ENCODE measurements at regions not wholly inside any gene's neighbourhood (a gene's known extent, or its start where the extent isn't known, plus 50 kb on each side); places are given as distances from the start of the nearest gene placed in this dataset.

GRCh38 chr1:229092377-229093237, 178.3 kb upstream of the RAB4A start:
- no peak for DNase-seq
- peak; percentile 42 for ATAC-seq (ENCODE audit: low read depth)
- TF ChIP-seq CTCF (IDR thresholded peaks at IDR 0.05), result no peak
- intact Hi-C loops (cut with micrococcal nuclease), result no loop called here
- Mint-ChIP-seq H3K27me3 (peaks cover 10% of the 10 kb centered on the region), H3K4me3 (no peak overlapping the region), H3K36me3 (ENCODE audit: low read depth) (no peaks in the 10 kb centered on the region), H3K9me3 (no peaks in the 10 kb centered on the region), H3K27ac (no peak overlapping the region), H3K4me1 (peaks cover 21% of the 10 kb centered on the region)
- ChIA-PET POLR2A (no interaction called here), CTCF (interaction anchor here (0.7 kb wide), 1 partner anchor 363 kb away, joined by 3 read pairs; no protein-coding TSS in a partner anchor)

GRCh38 chr1:229093238-229093540, 177.7 kb upstream of the RAB4A start:
- intact Hi-C loops (cut with micrococcal nuclease), result no loop called here
- Mint-ChIP-seq H3K4me1 (peaks cover 21% of the 10 kb centered on the region), H3K27ac (no peak overlapping the region), H3K9me3 (no peaks in the 10 kb centered on the region), H3K27me3 (peaks cover 10% of the 10 kb centered on the region), H3K36me3 (ENCODE audit: low read depth) (no peaks in the 10 kb centered on the region), H3K4me3 (no peak overlapping the region)
- ChIA-PET POLR2A (no interaction called here), CTCF (interaction anchor here (0.7 kb wide), 1 partner anchor 364 kb away, joined by 3 read pairs; no protein-coding TSS in a partner anchor)
- DNase-seq (no peak), ATAC-seq (ENCODE audit: low read depth) (no peak)
- TF ChIP-seq CTCF (IDR thresholded peaks at IDR 0.05), result no peak

- Mint-ChIP-seq H3K27ac (no peak overlapping the region), H3K9me3 (no peaks in the 10 kb centered on the region), H3K27me3 (peaks cover 7% of the 10 kb centered on the region), H3K4me3 (no peak overlapping the region), H3K36me3 (ENCODE audit: low read depth) (no peaks in the 10 kb centered on the region), H3K4me1 (peaks cover 21% of the 10 kb centered on the region)
- intact Hi-C loops (cut with micrococcal nuclease), result no loop called here
- DNase-seq, result no peak
- no peak for ATAC-seq (ENCODE audit: low read depth)
- ChIA-PET CTCF (no interaction called here), POLR2A (no interaction called here)
- no peak for TF ChIP-seq CTCF (IDR thresholded peaks at IDR 0.05)
Observed at GRCh38 chr1:229093609-229094336, 177.1 kb upstream of the RAB4A start.

- Mint-ChIP-seq H3K4me1 (peaks cover 21% of the 10 kb centered on the region), H3K27ac (no peak overlapping the region), H3K36me3 (ENCODE audit: low read depth) (no peaks in the 10 kb centered on the region), H3K27me3 (peaks cover 7% of the 10 kb centered on the region), H3K4me3 (no peak overlapping the region), H3K9me3 (no peaks in the 10 kb centered on the region)
- ChIA-PET CTCF (no interaction called here), POLR2A (no interaction called here)
- DNase-seq, result no peak
- no peak for TF ChIP-seq CTCF (IDR thresholded peaks at IDR 0.05)
- ATAC-seq (ENCODE audit: low read depth), result no peak
- intact Hi-C loops (cut with micrococcal nuclease), result no loop called here
Observed at GRCh38 chr1:229094476-229095311, 176.2 kb upstream of the RAB4A start.

- CTCF ChIA-PET, result no interaction called here
- no peaks in the 10 kb centered on the region for H3K36me3 Mint-ChIP-seq (ENCODE audit: low read depth)
- ATAC-seq (ENCODE audit: low read depth) (no peak), DNase-seq (no peak)
- intact Hi-C loops (cut with micrococcal nuclease), result no loop called here
- H3K27ac Mint-ChIP-seq, result no peak overlapping the region
- no peak overlapping the region for H3K4me3 Mint-ChIP-seq
- no peak for TF ChIP-seq CTCF (IDR thresholded peaks at IDR 0.05)
- peaks cover 6% of the 10 kb centered on the region for H3K27me3 Mint-ChIP-seq
- no peaks in the 10 kb centered on the region for H3K9me3 Mint-ChIP-seq
- POLR2A ChIA-PET, result no interaction called here
- H3K4me1 Mint-ChIP-seq, result peaks cover 21% of the 10 kb centered on the region
Observed at GRCh38 chr1:229095325-229095724, 175.6 kb upstream of the RAB4A start.

Data from activated B cell treated with CpG ODN at 0.5 μM for 24 hours (primary cell).